HG03469 (cell line): ENCODE measurements at regions not wholly inside any gene's neighbourhood (a gene's known extent, or its start where the extent isn't known, plus 50 kb on each side); places are given as distances from the start of the nearest gene placed in this dataset.
"Not testable (repeated sequence)": the region's sequence is repeated elsewhere in the genome, so short reads cannot be mapped to it uniquely, and the experiment has no call there.

Experiments
- ATAC-seq: cut with Tn5 transposase; IDR thresholded peaks from one replicate; pipeline ENCODE4 v1.9.1; 2021; ENCODE audit warnings: mild to moderate bottlenecking, moderate library complexity, moderate number of reproducible peaks; ENCODE audit not compliant: unreplicated experiment

DNA sequence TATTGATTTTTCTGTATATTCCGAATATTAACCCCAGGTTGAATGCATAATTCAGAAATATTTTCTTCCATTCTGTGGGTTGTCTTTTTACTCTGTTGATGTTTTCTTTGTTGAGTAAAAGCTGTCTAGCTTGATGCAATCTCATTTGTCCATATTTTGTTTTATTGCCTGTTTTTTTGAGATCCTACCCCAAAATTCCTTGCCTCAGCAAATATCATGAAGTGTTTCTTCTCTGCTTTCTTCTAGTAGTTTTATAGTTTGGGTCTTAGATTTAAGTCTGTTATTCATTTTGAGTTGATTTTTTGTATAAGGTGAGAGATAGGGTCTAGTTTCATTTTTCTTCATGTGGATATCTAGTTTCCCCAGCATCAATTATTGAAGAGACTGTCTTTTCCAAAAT is 467.9 kb upstream of the GCFC2 start:
- no peak for ATAC-seq

DNA sequence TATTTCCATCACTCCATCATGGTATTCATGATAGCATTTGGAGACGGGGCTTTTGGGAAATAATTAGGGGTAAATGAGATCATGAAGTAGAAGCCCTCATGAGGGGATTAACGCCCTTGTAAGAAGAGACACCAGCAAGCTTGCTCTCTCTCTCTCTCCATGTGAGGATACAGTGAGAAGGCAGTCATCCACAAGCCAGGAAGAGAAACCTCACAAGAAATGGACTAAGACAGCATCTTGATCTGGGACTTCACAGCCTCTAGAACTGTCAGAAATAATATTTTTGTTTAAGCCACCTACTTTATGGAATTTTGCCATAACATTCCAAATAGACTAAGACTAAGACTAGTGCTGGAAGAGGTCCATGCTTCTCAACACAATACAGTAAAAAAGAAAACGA is 464.6 kb upstream of the GCFC2 start:
- no peak for ATAC-seq

DNA sequence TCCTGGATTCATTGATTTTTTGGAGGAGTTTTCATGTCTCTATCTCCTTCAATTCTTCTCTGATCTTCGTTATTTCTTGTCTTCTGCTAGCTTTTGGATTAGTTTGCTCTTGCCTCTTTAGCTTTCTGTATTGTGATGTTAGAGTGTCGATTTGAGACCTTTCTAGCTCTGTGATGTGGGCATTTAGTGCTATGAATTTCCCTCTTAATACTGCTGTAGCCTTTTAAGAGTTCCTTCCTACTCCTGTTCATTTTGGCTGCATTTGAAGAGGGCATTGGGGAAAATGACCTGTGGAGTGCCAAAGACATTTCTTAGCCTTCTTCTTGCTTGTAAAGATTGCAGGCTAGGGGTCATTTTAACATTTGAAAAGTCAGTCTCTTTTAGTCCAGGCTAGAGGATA is 463.8 kb upstream of the GCFC2 start:
- no peak for ATAC-seq

DNA sequence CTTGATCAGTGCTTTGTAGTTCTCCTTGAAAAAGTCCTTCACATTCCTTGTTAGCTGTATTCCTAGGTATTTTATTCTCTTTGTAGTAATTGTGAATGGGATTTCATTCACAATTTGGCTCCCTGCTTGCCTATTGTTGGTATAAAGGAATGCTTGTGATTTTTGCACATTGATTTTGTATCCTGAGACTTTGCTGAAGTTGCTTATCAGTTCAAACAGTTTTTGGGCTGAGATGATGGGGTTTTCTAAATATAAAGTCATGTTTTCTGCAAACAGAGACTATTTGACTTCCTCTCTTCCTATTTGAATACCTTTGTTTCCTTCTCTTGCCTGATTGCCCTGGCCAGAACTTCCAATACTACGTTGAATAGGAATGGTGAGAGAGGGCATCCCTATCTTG is 462.5 kb upstream of the GCFC2 start:
- ATAC-seq, result not testable (repeated sequence)

DNA sequence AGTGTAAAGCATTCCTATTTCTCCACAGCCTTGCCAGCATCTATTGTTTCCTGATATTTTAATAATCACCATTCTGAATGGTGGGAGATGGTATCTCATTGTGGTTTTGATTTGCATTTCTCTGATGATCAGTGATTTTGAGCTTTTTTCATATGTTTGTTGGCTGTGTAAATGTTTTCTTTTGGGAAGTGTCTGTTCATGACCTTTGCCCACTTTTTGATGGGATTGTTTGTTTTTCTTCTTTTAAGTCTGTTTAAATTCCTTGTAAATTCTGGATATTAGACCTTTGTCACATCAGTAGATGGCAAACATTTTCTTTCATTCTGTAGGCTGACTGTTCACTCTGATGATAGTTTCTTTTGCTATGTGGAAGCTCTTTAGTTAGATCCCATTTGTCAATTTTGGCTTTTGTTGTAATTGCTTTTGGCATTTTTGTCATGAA is 461.5 kb upstream of the GCFC2 start:
- not testable (repeated sequence) for ATAC-seq

DNA sequence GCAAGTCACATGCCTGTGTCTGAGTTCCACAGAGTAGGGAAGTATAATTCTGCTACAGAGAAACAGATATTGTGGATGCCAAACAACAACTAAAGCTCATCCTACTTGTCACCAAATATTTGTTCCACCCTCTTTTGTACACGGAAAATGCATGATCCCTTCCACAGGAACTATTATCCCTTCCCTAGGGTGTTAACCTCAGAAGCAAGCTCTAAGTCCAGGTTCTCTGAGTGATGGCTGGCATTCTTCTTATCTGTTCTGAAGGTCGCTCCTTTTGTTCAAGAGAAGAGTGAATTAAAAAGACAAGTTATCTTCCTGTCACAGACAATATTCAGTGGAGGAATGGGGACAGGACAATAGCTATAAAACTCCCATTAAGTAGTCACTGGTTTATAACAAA is 460.1 kb upstream of the GCFC2 start:
- ATAC-seq, result no peak

DNA sequence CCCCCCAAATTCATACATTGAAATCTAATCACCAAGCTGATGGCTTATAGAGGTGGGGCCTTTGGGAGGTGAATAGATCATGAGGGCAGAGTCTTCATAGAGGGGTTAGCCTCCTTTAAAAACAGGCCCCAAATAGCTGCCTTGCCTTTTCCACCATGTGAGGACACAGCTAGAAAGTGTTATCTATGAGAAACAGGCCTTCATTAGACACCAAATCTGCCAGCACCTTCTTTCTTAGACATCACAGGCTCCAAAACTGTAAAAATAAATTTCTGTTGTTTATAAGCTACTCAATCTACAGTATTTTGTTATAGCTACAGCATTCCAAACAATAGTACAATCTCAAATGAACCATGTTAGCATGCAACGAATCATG is 459.3 kb upstream of the GCFC2 start:
- ATAC-seq, result no peak

DNA sequence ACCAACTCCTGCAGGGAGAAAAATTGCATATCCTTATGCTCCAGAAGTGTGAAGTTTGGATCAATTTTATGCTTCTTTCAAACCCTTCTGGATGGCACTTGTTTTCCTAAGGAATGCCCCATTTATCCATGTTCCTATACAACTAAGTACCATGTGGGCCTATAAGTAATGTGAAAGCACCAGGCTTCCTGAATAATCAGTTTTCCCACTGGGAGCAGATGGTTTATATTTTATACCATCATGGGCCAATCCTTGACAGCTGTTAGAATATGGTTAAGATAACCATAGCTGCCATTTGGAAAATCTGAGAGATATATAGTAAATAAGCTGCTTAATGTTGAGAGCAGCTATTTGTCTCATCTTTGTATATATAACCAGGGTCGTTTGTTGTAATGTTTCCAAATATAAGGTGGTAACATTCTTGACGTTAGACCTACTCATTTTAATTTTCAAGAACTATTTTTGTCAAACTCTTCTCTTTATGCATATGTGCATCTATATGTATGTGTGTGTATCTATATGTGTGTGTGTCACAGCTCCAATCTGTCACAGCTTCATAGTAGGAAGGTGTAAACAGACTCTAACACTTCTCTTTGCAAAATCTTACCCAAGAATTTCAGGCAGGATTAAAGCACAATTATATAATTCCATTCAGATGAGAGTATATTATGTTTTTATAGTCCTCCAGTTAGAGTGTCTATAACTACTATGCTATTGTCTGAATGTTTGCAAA is 458.7 kb upstream of the GCFC2 start:
- ATAC-seq, result no peak

DNA sequence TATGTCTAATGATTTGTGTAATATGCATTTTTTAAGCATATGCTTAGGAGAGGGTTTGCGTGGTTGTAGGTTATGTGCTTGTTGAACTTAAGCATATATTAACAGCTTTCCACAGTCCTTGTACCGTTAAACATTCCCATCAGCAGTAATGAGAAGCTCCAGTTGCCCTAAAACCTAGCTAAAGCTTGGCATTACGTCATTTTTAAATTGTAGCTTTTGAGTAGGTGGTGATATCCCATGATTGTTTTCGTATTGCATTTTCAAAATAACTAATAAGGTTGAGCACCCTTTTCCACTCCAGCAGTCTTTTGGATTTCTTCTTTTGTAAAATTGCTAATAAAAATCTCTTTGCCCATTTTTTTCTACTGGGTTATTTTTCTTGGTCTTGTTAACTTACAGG is 453.1 kb upstream of the GCFC2 start:
- ATAC-seq, result no peak

DNA sequence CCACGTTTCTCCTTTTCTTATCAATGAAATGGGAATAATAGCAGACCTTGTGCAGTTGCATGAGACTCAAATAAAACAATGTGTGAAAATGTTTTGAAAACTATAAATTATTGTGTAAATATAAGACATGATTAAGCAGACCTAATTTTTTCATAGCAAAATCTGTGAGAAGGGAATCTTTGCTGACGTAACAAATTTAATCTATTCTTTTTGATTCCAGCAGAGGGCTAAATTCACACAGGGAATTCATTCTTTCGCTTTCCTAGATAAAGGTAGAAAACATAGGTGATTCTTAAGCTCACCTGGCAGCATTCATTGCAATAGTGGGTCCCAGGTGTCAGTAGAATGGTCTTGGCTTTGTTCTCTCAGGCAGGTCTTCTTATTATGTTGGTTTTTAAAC is 450.0 kb upstream of the GCFC2 start:
- ATAC-seq, result no peak

DNA sequence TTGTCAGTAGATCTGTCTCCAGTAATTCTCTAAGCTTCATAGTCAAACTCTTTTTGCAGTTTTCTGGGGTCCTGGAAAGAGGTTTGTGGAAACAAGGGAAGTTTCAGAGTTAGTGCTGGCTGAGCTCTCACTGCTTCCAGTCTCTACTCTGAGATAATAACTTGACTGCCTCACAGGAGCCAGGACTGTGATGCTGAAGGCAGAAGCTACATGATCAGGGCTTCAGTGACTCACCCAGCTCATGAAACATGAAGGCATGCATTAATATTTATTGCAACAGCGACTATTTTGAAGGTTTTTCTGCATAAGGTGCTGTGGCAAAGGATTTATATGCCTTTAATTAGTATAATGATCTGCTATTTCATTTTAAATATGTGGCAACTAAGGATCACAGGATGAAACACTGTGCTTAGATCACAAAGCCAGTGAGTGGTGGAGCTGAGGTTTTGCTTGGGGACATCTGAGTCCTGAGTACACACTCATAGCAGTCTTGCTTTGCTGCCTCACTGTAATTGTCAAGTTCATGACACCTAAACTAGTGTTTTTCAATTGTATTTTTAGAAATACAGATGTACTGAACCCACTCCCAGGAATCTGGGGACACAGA is 448.4 kb upstream of the GCFC2 start:
- ATAC-seq, result no peak

DNA sequence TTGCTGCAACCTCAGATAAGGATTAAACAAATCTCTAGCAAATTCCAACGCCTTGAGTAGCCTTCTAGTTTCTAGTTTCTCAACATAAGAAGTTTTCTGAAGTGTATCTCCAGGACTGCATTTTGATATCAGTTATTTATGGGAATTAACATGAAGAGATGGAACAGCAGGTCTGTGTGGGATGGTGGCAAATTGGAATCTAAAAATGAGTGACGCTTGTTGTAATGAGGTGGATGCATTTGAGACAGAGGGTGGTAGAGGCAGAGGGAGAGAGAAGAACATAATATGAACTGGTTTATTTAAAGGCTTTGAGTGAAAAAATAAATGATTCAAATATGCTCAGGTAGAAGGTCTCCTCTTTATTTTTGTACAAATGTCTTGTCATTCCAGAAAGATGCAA is 446.8 kb upstream of the GCFC2 start:
- no peak for ATAC-seq

DNA sequence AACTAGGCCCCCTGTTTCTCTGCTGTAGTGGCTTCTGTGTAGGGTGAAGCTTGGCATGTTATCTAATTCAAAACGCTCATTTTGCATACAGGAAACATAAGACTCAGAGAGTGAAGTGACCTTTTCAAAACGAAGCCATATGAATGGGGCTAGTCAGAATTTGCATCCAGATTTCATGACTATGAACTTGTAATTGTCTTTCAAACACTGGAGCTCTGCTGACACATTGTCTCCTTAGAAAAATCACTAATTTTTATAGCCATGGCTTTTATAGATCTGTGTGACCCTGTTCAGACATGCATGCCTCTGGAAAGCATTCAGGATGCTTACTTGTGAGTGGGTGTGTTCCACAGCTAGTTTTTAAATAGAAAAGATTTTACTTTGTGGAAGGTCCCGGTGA is 444.3 kb upstream of the GCFC2 start:
- ATAC-seq, result no peak

DNA sequence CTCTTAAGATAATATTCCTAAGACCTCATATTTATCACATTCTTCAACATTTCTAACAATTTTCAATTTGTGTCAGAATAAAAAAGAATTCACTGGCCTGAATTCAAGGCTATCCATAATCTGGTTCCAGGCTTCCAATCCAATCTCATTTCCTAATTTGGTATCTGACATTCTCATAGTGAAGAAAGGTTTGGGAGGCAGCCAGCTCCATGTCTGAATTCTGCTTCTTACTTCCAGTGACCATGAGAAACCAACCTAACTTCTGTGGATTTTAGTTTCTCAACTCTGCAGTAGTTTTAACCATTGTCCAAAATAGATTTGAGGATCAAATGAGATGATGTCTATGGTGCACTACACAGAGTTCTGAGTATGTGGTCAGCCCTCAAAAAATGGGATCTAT is 439.1 kb upstream of the GCFC2 start:
- no peak for ATAC-seq

DNA sequence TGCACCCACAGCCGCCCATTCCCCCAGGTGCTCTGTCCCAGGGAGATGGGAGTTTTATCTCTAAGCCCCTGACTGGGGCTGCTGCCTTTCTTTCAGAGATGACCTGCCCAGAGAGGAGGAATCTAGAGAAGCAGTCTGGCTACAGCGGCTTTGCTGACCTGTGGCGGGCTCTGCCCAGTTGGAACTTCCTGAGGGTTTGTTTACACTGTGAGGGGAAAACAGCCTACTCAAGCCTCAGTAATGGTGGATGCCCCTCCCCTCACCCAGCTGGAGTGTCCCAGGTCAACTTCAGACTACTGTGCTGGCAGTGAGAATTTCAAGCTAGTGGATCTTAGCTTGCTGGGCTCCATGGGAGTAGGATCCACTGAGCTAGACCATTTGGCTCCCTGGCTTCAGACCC is 428.6 kb upstream of the GCFC2 start:
- not testable (repeated sequence) for ATAC-seq

DNA sequence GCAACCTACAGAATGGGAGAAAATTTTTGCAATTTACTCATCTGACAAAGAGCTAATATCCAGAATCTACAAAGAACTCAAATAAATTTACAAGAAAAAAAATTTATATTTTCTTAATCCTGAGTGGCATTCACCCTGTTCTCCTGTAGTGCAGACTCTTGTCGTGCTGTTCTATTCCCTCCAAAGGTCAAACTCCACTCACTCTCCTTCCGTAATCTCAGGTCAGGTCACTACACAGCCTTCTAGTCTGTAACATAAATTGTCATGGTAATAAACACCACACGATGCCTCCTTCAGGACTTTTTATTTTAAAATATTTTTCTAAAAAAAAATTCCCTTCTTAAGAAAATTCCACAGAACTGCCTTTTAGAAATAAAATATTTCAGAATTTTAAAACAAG is 417.9 kb upstream of the GCFC2 start:
- no peak for ATAC-seq

DNA sequence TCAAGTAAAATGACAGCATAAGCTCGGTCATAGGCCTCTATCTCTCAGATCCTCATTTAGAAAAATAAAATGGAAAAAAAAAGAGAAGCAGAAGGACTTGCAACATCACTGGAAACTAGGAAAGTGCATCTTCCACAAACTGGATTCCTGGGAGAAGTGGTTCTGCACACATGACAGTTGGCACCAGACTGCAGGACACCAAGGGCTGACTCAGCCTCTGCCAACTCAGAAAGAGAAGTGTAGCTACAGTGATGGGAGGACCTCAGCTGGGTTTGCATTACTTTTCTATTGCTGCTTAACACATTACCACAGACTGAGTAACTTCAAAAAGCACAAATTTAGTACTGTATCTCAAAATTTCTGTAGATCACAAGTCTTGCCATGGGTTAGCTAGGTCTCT is 409.5 kb upstream of the GCFC2 start:
- ATAC-seq, result no peak

DNA sequence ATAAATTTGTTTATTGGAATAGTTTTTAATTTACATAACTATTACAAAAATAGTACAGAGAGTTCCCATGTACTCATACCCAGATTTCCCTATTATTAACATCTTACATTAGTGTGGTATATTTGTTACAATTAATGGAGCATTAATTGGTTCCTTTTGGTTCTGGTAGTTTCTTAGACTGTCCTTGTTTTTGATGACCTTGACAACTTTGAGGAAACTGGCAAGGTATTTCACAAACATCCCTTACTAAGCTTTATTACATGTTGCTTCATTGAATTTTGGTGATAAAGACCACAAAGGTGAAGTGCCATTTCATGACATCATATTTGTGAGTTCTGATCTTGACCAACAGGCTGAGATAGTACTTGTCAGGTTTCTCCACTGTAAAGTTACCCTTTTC is 379.0 kb upstream of the GCFC2 start:
- ATAC-seq, result no peak

DNA sequence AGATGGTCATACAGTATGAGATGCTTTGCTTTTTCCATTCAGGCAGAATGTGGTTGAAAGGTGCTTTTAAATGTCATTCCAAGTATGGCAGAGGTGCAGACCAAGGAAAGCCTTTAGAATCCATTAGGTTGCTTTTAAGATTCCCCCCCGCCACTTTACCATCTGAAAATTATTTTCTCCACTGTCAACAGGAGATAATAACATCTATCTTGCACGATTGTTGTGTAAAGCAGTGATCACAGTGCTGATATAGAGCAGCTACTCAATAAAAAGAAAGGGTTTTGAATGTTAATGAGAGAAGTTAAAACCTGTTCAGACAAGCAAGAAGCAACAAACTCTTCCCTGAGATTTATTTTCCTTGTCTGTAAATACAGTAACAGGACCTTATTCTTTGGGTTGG is 372.5 kb upstream of the GCFC2 start:
- ATAC-seq, result no peak

DNA sequence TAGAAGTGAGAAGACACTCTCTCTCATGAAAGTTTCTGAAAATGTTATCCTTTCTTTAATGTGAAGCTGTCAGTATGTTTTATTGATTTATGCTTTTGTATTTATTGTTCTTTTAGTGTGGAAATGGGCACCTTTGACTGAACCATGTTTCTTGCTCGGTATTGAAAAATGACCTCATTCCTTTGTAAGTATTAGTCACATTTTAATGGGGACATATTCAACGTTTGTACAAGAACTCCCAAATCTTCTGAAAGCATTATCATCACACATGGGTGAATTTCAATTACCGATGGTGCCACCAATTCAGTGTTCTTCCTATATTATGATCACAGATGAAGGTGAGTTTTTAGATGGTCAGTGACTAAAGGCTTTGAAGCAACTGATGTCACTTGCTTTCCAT is 371.8 kb upstream of the GCFC2 start:
- no peak for ATAC-seq

DNA sequence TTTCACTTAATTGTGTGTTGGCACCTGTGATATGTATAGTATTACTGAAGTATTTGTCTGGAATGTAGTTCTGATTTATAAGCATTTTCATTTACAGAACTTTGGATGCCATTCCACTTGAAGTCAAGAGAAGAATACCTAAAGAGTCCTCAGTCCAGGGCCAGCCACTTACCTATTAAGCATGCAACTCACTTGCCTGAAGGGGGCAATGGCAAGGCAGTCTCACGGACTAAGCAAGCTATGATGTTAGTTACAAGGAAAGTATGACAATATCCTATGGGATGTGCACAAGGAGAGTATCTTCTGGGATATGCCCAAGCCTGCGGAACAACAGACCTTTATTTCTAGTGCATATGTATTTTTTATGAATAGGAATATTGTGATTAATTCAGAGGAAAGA is 369.4 kb upstream of the GCFC2 start:
- no peak for ATAC-seq

DNA sequence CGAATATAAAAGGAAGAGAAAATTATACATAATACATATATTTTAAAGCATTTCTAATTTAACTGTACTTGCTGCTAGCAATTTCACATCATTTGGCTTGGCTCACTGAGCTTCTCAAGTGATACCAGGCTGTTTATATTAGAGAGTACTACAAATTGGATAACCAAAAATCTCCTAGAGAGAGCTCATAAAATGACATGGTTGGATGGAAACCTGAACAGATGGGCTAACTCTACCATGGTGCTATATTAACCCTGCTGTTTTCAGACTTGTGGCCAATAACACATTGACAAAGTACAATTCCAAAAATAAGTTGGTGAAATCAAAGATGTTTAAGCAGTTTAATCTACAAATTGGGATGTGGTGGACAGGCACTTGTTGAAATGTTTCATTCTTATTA is 364.4 kb upstream of the GCFC2 start:
- ATAC-seq, result no peak

DNA sequence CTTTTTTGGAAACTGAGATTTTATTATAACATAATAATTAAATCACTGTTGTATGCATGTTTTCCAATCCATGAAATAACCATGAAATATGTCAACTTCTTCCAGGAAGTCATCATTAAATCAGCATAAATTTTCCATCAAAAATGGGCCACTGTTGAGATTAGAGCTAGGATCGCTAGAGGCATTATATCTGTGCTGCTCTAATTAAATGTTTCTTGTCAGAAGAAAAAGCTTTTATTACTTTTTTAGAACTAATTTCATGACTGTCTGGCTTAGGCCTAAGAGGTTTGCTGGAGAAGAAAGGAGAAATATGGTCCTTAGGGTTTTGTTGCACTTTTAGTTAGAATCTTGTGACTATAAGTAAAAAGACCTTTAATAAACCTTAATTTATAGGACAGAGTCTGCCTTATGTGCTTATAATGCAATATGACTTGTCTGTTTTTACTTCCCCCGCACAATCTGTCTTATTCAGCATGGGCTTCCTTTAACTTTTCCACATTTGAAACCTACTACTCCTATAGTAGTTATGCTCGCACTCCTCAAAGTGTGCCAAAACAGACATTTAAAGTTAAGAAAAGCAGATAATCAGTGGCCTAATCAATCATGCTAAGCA is 363.4 kb upstream of the GCFC2 start:
- ATAC-seq, result no peak
